Thyroid gland (tissue), 4 donors: ENCODE measurements at regions not wholly inside any gene's neighbourhood (a gene's known extent, or its start where the extent isn't known, plus 50 kb on each side); places are given as distances from the start of the nearest gene placed in this dataset.

Experiments
- POLR2A ChIP-seq, 2 donors: fragments of 450-650 bp; IDR thresholded peaks; one replicate each; pipeline ENCODE4 v1.6.1; 2017; ENCODE audit warnings: antibody characterized with exemption in 2 of 2, mild to moderate bottlenecking in 2 of 2, moderate library complexity in 1 of 2
- TF ChIP-seq, protein P1 (sequence below), 6 experiments: fragments of 200-600 bp in 3 of 6; fragments of 450-650 bp in 3 of 6; sonication (generic) in 3 of 6; IDR thresholded peaks; one replicate each; pipeline ENCODE4 v1.5.1; 2016 to 2019; ENCODE audit warnings: antibody characterized with exemption in 6 of 6, mild to moderate bottlenecking in 2 of 6, inconsistent platforms in 1 of 6, moderate library complexity in 1 of 6

GRCh38 chr5:33203931-33204330 is 236.8 kb upstream of the TARS1 start:
- TF ChIP-seq, protein P1, sequence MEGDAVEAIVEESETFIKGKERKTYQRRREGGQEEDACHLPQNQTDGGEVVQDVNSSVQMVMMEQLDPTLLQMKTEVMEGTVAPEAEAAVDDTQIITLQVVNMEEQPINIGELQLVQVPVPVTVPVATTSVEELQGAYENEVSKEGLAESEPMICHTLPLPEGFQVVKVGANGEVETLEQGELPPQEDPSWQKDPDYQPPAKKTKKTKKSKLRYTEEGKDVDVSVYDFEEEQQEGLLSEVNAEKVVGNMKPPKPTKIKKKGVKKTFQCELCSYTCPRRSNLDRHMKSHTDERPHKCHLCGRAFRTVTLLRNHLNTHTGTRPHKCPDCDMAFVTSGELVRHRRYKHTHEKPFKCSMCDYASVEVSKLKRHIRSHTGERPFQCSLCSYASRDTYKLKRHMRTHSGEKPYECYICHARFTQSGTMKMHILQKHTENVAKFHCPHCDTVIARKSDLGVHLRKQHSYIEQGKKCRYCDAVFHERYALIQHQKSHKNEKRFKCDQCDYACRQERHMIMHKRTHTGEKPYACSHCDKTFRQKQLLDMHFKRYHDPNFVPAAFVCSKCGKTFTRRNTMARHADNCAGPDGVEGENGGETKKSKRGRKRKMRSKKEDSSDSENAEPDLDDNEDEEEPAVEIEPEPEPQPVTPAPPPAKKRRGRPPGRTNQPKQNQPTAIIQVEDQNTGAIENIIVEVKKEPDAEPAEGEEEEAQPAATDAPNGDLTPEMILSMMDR (IDR thresholded peaks at IDR 0.05), result no peak
- TF ChIP-seq POLR2A (IDR thresholded peaks at IDR 0.05), result no peak
